Right lobe of liver (tissue), 6 donors: ENCODE measurements at regions not wholly inside any gene's neighbourhood (a gene's known extent, or its start where the extent isn't known, plus 50 kb on each side); places are given as distances from the start of the nearest gene placed in this dataset.

ENCODE experiments used
- ATAC-seq, 4 donors: fragments of 200-7000 bp; cut with Tn5 transposase; one replicate each; pipeline ENCODE4 v1.9.1; 2020; ENCODE audit warnings: mild to moderate bottlenecking in 4 of 4, moderate library complexity in 4 of 4
- DNase-seq, 3 donors: peaks; one replicate each; pipeline ENCODE4 v3.0.0-alpha.2; 2020
- H3K27ac ChIP-seq, 3 donors: fragments of 200-600 bp; one replicate each; pipeline ENCODE4 v1.8.0; 2022
- H3K27me3 ChIP-seq, 2 donors: fragments of 200-600 bp; one replicate each; pipeline ENCODE4 v1.8.0; 2022
- H3K36me3 ChIP-seq, 4 donors: fragments of 200-600 bp; sonication (generic) in 1 of 4; one replicate each; pipeline versions ENCODE4 v1.5.1 to v1.8.0; 2017 to 2022; ENCODE audit warnings: control low read depth in 1 of 4
- H3K4me1 ChIP-seq, 4 donors: fragments of 200-600 bp; sonication (generic) in 1 of 4; one replicate each; pipeline versions ENCODE4 v1.5.1 to v1.8.0; 2017 to 2022; ENCODE audit warnings: control low read depth in 1 of 4
- H3K4me3 ChIP-seq, 3 donors: fragments of 200-600 bp; one replicate each; pipeline ENCODE4 v1.8.0; 2022
- H3K9me3 ChIP-seq, 4 donors: fragments of 200-600 bp; sonication (generic) in 1 of 4; one replicate each; pipeline versions ENCODE4 v1.5.1 to v1.8.0; 2017 to 2022; ENCODE audit warnings: control low read depth in 1 of 4
- CTCF ChIP-seq, 4 donors: fragments of 200-600 bp in 3 of 4; fragments of 450-650 bp in 1 of 4; IDR thresholded peaks; one replicate each; pipeline versions ENCODE4 v1.5.1 to v1.8.0; 2016 to 2022; ENCODE audit warnings: antibody characterized with exemption in 4 of 4, mild to moderate bottlenecking in 2 of 4
- POLR2A ChIP-seq: fragments of 450-650 bp; IDR thresholded peaks from one replicate; pipeline ENCODE4 v1.6.1; 2017; ENCODE audit warnings: antibody characterized with exemption, mild to moderate bottlenecking
- WGBS: methylation state at CpG from one replicate; pipeline ENCODE4 v1.1.6; 2018; ENCODE audit warnings: low coverage, low lambda C conversion rate; ENCODE audit not compliant: insufficient coverage; ENCODE audit errors: missing lambda C conversion rate; 5-methylcytosine and 5-hydroxymethylcytosine counted together
- intact Hi-C, 2 donors: fragments of 100-400 bp; cut with DNase I; formaldehyde crosslinking; loops; one replicate each; pipeline versions ENCODE4 v1.11.2 to v1.14.1; 2022
- donor health status: DM: no; HTN: yes; CAD: no.
- donor health status: DM: no; HTN: no; CAD: no.
- donor health status: DM: no; HTN: no; CAD: no.
- donor health status: DM: no; HTN: yes; CAD: no.
- donor health status: DM: no; HTN: yes; CAD: no.

- DNase-seq (no peak), ATAC-seq (no peak)
- H3K9me3 ChIP-seq = no peaks in the 10 kb centered on the region
- WGBS = 69% methylated on average over 3 of the region's 3 CpGs
- no peak overlapping the region for H3K4me3 ChIP-seq
- intact Hi-C loops = loop anchor here in 1 of 2 donors (10.0 kb wide), 1 partner anchor 217 kb away; no protein-coding TSS in a partner anchor
- H3K36me3 ChIP-seq = no peaks in the 10 kb centered on the region
- no peaks in the 10 kb centered on the region for H3K4me1 ChIP-seq
- no peak overlapping the region for H3K27ac ChIP-seq
- no peak for TF ChIP-seq CTCF (IDR thresholded peaks at IDR 0.05)
- TF ChIP-seq POLR2A = no peak
- H3K27me3 ChIP-seq = no peaks in the 10 kb centered on the region
Observed at GRCh38 chr11:109968299-109968698, 124.9 kb upstream of the ZC3H12C start.

- Histone ChIP-seq H3K9me3 (no peaks in the 10 kb centered on the region), H3K36me3 (no peaks in the 10 kb centered on the region), H3K27ac (no peak overlapping the region), H3K4me3 (no peak overlapping the region), H3K4me1 (no peaks in the 10 kb centered on the region), H3K27me3 (no peaks in the 10 kb centered on the region)
- intact Hi-C loops = loop anchor here in 1 of 2 donors (10.0 kb wide), 1 partner anchor 216 kb away; no protein-coding TSS in a partner anchor
- 89% methylated on average over 3 of the region's 3 CpGs for WGBS
- no peak for DNase-seq
- TF ChIP-seq CTCF (IDR thresholded peaks at IDR 0.05) = no peak
- TF ChIP-seq POLR2A = no peak
- ATAC-seq = no peak
Observed at GRCh38 chr11:109968781-109969180, 124.4 kb upstream of the ZC3H12C start.

GRCh38 chr11:109970516-109971183 is 122.5 kb upstream of the ZC3H12C start:
- WGBS = 53% methylated on average over 9 of the region's 9 CpGs
- no peak for DNase-seq
- Histone ChIP-seq H3K4me3 (no peak overlapping the region), H3K27ac (no peak overlapping the region), H3K36me3 (no peaks in the 10 kb centered on the region), H3K27me3 (no peaks in the 10 kb centered on the region), H3K4me1 (no peaks in the 10 kb centered on the region), H3K9me3 (no peaks in the 10 kb centered on the region)
- TF ChIP-seq CTCF (IDR thresholded peaks at IDR 0.05) (no peak), POLR2A (no peak)
- intact Hi-C loops = no loop called here
- ATAC-seq = no peak

GRCh38 chr11:109971184-109971523 is 122.0 kb upstream of the ZC3H12C start:
- no peak for DNase-seq
- Histone ChIP-seq H3K4me1 (no peaks in the 10 kb centered on the region), H3K4me3 (no peak overlapping the region), H3K36me3 (no peaks in the 10 kb centered on the region), H3K9me3 (no peaks in the 10 kb centered on the region), H3K27ac (no peak overlapping the region), H3K27me3 (no peaks in the 10 kb centered on the region)
- intact Hi-C loops = no loop called here
- peak; percentile 65 to 81 (median 70) for ATAC-seq
- 35% methylated on average over 2 of the region's 2 CpGs for WGBS
- TF ChIP-seq CTCF (IDR thresholded peaks at IDR 0.05) = no peak
- no peak for TF ChIP-seq POLR2A
